GM23248 (cell line): ENCODE measurements at regions not wholly inside any gene's neighbourhood (a gene's known extent, or its start where the extent isn't known, plus 50 kb on each side); places are given as distances from the start of the nearest gene placed in this dataset.

Experiments used
- DNase-seq: peaks from one replicate; pipeline ENCODE4 v3.0.0-alpha.2; 2015
- H2AFZ ChIP-seq: fragments of 200-600 bp; sonication (generic); 2 replicates; pipeline ENCODE4 v1.6.1; 2016; ENCODE audit warnings: antibody characterized with exemption
- H3F3A ChIP-seq: fragments of 200-600 bp; sonication (generic); 2 replicates; pipeline ENCODE4 v1.6.1; 2016; ENCODE audit warnings: mild to moderate bottlenecking, antibody characterized with exemption, mixed run types; ENCODE audit not compliant: insufficient read depth
- H3K27ac ChIP-seq: fragments of 200-600 bp; sonication (generic); 2 replicates; pipeline ENCODE4 v1.5.1; 2016; ENCODE audit warnings: mild to moderate bottlenecking
- H3K27me3 ChIP-seq: fragments of 200-600 bp; sonication (generic); replicated peaks from 2 replicates; pipeline ENCODE4 v1.6.1; 2016; ENCODE audit warnings: mild to moderate bottlenecking; ENCODE audit not compliant: insufficient read depth
- H3K36me3 ChIP-seq: fragments of 200-600 bp; sonication (generic); 2 replicates; pipeline ENCODE4 v1.6.1; 2016; ENCODE audit warnings: low read depth, mild to moderate bottlenecking
- H3K4me1 ChIP-seq: fragments of 200-600 bp; sonication (generic); 2 replicates; pipeline ENCODE4 v1.6.1; 2016; ENCODE audit warnings: mild to moderate bottlenecking; ENCODE audit not compliant: insufficient read depth
- H3K4me2 ChIP-seq: fragments of 200-600 bp; sonication (generic); one replicate; pipeline ENCODE4 v1.6.1; 2016; ENCODE audit warnings: mild to moderate bottlenecking; ENCODE audit not compliant: unreplicated experiment
- H3K4me3 ChIP-seq: fragments of 200-600 bp; sonication (generic); 2 replicates; pipeline ENCODE4 v1.5.1; 2016; ENCODE audit warnings: mild to moderate bottlenecking
- H3K79me2 ChIP-seq: fragments of 200-600 bp; sonication (generic); 2 replicates; pipeline ENCODE4 v1.6.1; 2016; ENCODE audit warnings: mild to moderate bottlenecking; ENCODE audit not compliant: insufficient read depth
- H3K9ac ChIP-seq: fragments of 200-600 bp; sonication (generic); 2 replicates; pipeline ENCODE4 v1.6.1; 2016; ENCODE audit warnings: mild to moderate bottlenecking
- H3K9me2 ChIP-seq: fragments of 200-600 bp; sonication (generic); 2 replicates; pipeline ENCODE4 v1.6.1; 2016; ENCODE audit warnings: mixed run types, mild to moderate bottlenecking, moderate library complexity; ENCODE audit not compliant: insufficient read depth
- H3K9me3 ChIP-seq: fragments of 200-600 bp; sonication (generic); one replicate; pipeline ENCODE4 v1.6.1; 2017; ENCODE audit warnings: low read depth
- H4K20me1 ChIP-seq: fragments of 200-600 bp; sonication (generic); 2 replicates; pipeline ENCODE4 v1.6.0; 2016; ENCODE audit not compliant: insufficient read depth
- EZH2 ChIP-seq: fragments of 200-600 bp; sonication (generic); IDR thresholded peaks from 2 replicates; pipeline ENCODE4 v1.6.1; 2018; ENCODE audit warnings: antibody characterized with exemption, mild to moderate bottlenecking; ENCODE audit not compliant: insufficient read depth, poor library complexity, severe bottlenecking
- EZH2phosphoT487 ChIP-seq: fragments of 200-600 bp; sonication (generic); IDR thresholded peaks from 2 replicates; pipeline ENCODE4 v1.6.1; 2018; ENCODE audit warnings: antibody characterized with exemption, moderate library complexity, mild to moderate bottlenecking, low read depth; ENCODE audit not compliant: insufficient read depth
- WGBS, 2 experiments: methylation state at CpG; one replicate each; pipeline ENCODE4 v1.1.6; 2015 to 2017; ENCODE audit warnings: low lambda C conversion rate in 2 of 2, low coverage in 1 of 2; ENCODE audit errors: missing lambda C conversion rate in 2 of 2; 5-methylcytosine and 5-hydroxymethylcytosine counted together
- in situ Hi-C: fragments of 300-500 bp; cut with MboI; formaldehyde crosslinking; loops from 2 replicates; pipeline ENCODE4 v1.15.0; 2020

- H2AFZ ChIP-seq, result no peak overlapping the region
- H4K20me1 ChIP-seq, result no peaks in the 10 kb centered on the region
- no peak for DNase-seq
- no peak overlapping the region for H3K4me3 ChIP-seq
- H3K4me2 ChIP-seq, result no peak overlapping the region
- 36 to 46% methylated on average over 2 of the region's 2 CpGs for WGBS, 2 experiments
- TF ChIP-seq EZH2 (no peak), EZH2phosphoT487 (no peak)
- no peaks in the 10 kb centered on the region for H3K79me2 ChIP-seq
- no peaks in the 10 kb centered on the region for H3K36me3 ChIP-seq
- no peaks in the 10 kb centered on the region for H3F3A ChIP-seq
- H3K4me1 ChIP-seq, result no peaks in the 10 kb centered on the region
- H3K9me2 ChIP-seq, result no peaks in the 10 kb centered on the region
- in situ Hi-C loops, result no loop called here
- peaks cover 24% of the 10 kb centered on the region; the same call in 1 of the 2 replicates for H3K27me3 ChIP-seq
- H3K27ac ChIP-seq, result no peak overlapping the region
- no peak overlapping the region for H3K9ac ChIP-seq
- no peaks in the 10 kb centered on the region for H3K9me3 ChIP-seq
Observed at GRCh38 chr2:88835726-88836125, 144.3 kb downstream of the RPIA start.

- Histone ChIP-seq H3K27ac (no peak overlapping the region), H3K79me2 (no peaks in the 10 kb centered on the region), H4K20me1 (no peaks in the 10 kb centered on the region), H3K9me2 (no peaks in the 10 kb centered on the region), H3K9me3 (no peaks in the 10 kb centered on the region), H3K27me3 (peaks cover 27% of the 10 kb centered on the region; the same call in 1 of the 2 replicates), H3F3A (no peaks in the 10 kb centered on the region), H3K4me1 (no peaks in the 10 kb centered on the region), H3K4me2 (no peak overlapping the region), H2AFZ (no peak overlapping the region), H3K4me3 (no peak overlapping the region), H3K36me3 (no peaks in the 10 kb centered on the region), H3K9ac (no peak overlapping the region)
- TF ChIP-seq EZH2phosphoT487 (no peak), EZH2 (no peak)
- DNase-seq, result no peak
- in situ Hi-C loops, result no loop called here
Observed at GRCh38 chr2:88836351-88836750, 144.9 kb downstream of the RPIA start.

- H3F3A ChIP-seq, result no peaks in the 10 kb centered on the region
- DNase-seq, result no peak
- no peaks in the 10 kb centered on the region for H4K20me1 ChIP-seq
- no peak overlapping the region for H3K9ac ChIP-seq
- no peak overlapping the region for H3K27ac ChIP-seq
- in situ Hi-C loops, result no loop called here
- no peaks in the 10 kb centered on the region for H3K9me2 ChIP-seq
- 7 to 19% methylated on average over 4 of the region's 4 CpGs for WGBS, 2 experiments
- H3K4me2 ChIP-seq, result no peak overlapping the region
- no peak overlapping the region for H3K4me3 ChIP-seq
- H3K36me3 ChIP-seq, result no peaks in the 10 kb centered on the region
- no peak overlapping the region for H2AFZ ChIP-seq
- no peaks in the 10 kb centered on the region for H3K79me2 ChIP-seq
- H3K4me1 ChIP-seq, result no peaks in the 10 kb centered on the region
- peaks cover 27% of the 10 kb centered on the region; the same call in 1 of the 2 replicates for H3K27me3 ChIP-seq
- TF ChIP-seq EZH2 (no peak), EZH2phosphoT487 (no peak)
- H3K9me3 ChIP-seq, result no peaks in the 10 kb centered on the region
Observed at GRCh38 chr2:88837511-88838160, 146.2 kb downstream of the RPIA start.

GRCh38 chr2:88838165-88838635, 146.7 kb downstream of the RPIA start:
- no peak overlapping the region for H3K27ac ChIP-seq
- no peaks in the 10 kb centered on the region for H3F3A ChIP-seq
- H3K9ac ChIP-seq, result no peak overlapping the region
- no peaks in the 10 kb centered on the region for H4K20me1 ChIP-seq
- in situ Hi-C loops, result no loop called here
- H3K4me1 ChIP-seq, result no peaks in the 10 kb centered on the region
- no peak overlapping the region for H3K4me3 ChIP-seq
- H3K9me2 ChIP-seq, result no peaks in the 10 kb centered on the region
- WGBS, 2 experiments, result 32 to 34% methylated on average over 4 of the region's 4 CpGs
- no peak overlapping the region for H3K4me2 ChIP-seq
- no peaks in the 10 kb centered on the region for H3K79me2 ChIP-seq
- peaks cover 25% of the 10 kb centered on the region for H3K27me3 ChIP-seq
- no peak overlapping the region for H2AFZ ChIP-seq
- no peak for DNase-seq
- H3K36me3 ChIP-seq, result no peaks in the 10 kb centered on the region
- no peak for TF ChIP-seq EZH2phosphoT487
- no peak for TF ChIP-seq EZH2
- H3K9me3 ChIP-seq, result no peaks in the 10 kb centered on the region
